Activated naive CD8-positive, alpha-beta T cell treated with anti-CD3 and anti-CD28 coated beads, Interleukin-2, amount 50 U/mL, for 16 hours (primary cell): ENCODE measurements at regions not wholly inside any gene's neighbourhood (a gene's known extent, or its start where the extent isn't known, plus 50 kb on each side); places are given as distances from the start of the nearest gene placed in this dataset.

Experiments used
- DNase-seq: peaks from one replicate; pipeline ENCODE4 v3.0.0-alpha.2; 2020; ENCODE audit warnings: low read depth, low spot score

GRCh38 chr13:107865643-107866031 lies 349.7 kb downstream of the LIG4 start:
- no peak for DNase-seq

GRCh38 chr13:107865318-107865575 lies 350.1 kb downstream of the LIG4 start:
- no peak for DNase-seq

GRCh38 chr13:107864543-107865317 lies 350.6 kb downstream of the LIG4 start:
- no peak for DNase-seq

- DNase-seq = no peak
Observed at GRCh38 chr13:107860284-107860683, 355.1 kb downstream of the LIG4 start.

- DNase-seq = no peak
Observed at GRCh38 chr13:107854880-107855279, 360.5 kb downstream of the LIG4 start.

- no peak for DNase-seq
Observed at GRCh38 chr13:107852072-107852471, 363.3 kb downstream of the LIG4 start.

GRCh38 chr13:107851670-107852069 lies 363.7 kb downstream of the LIG4 start:
- DNase-seq = no peak

- DNase-seq = no peak
Observed at GRCh38 chr13:107847406-107847805, 367.9 kb downstream of the LIG4 start.

- DNase-seq = no peak
Observed at GRCh38 chr13:107846642-107847041, 368.7 kb downstream of the LIG4 start.

GRCh38 chr13:107845911-107846310 lies 369.4 kb downstream of the LIG4 start:
- DNase-seq = no peak

- no peak for DNase-seq
Observed at GRCh38 chr13:107843681-107844080, 371.7 kb downstream of the LIG4 start.

GRCh38 chr13:107843281-107843680 lies 372.1 kb downstream of the LIG4 start:
- no peak for DNase-seq

- DNase-seq = no peak
Observed at GRCh38 chr13:107842562-107843180, 372.7 kb downstream of the LIG4 start.

- no peak for DNase-seq
Observed at GRCh38 chr13:107838588-107839161, 376.7 kb downstream of the LIG4 start.

GRCh38 chr13:107836685-107837084 lies 378.7 kb downstream of the LIG4 start:
- DNase-seq = no peak

- DNase-seq = no peak
Observed at GRCh38 chr13:107835339-107836018, 379.9 kb downstream of the LIG4 start.

- DNase-seq = no peak
Observed at GRCh38 chr13:107834717-107835116, 380.6 kb downstream of the LIG4 start.

- no peak for DNase-seq
Observed at GRCh38 chr13:107834281-107834680, 381.1 kb downstream of the LIG4 start.

- no peak for DNase-seq
Observed at GRCh38 chr13:107832500-107833100, 382.7 kb downstream of the LIG4 start.

- DNase-seq = no peak
Observed at GRCh38 chr13:107830804-107831203, 384.5 kb downstream of the LIG4 start.

- no peak for DNase-seq
Observed at GRCh38 chr13:107827840-107828549, 387.3 kb downstream of the LIG4 start.

- DNase-seq = no peak
Observed at GRCh38 chr13:107824635-107825034, 390.7 kb downstream of the LIG4 start.
